ENCODE measurements at regions not wholly inside any gene's neighbourhood (a gene's known extent, or its start where the extent isn't known, plus 50 kb on each side); places are given as distances from the start of the nearest gene placed in this dataset.

GRCh38 chr6:23368557-23368956, 757.5 kb upstream of the NRSN1 start (continued):
- TF ChIP-seq ATF1 (CRISPR knock-in tag; IDR thresholded peaks at IDR 0.05) (no peak), ZNF425 (CRISPR knock-in tag; conservative IDR thresholded peaks at IDR 0.05) (no peak), ATF6 (CRISPR knock-in tag; IDR thresholded peaks at IDR 0.05) (no peak), AR (CRISPR knock-in tag; IDR thresholded peaks at IDR 0.05) (no peak)
- TF ChIP-seq, protein P1, sequence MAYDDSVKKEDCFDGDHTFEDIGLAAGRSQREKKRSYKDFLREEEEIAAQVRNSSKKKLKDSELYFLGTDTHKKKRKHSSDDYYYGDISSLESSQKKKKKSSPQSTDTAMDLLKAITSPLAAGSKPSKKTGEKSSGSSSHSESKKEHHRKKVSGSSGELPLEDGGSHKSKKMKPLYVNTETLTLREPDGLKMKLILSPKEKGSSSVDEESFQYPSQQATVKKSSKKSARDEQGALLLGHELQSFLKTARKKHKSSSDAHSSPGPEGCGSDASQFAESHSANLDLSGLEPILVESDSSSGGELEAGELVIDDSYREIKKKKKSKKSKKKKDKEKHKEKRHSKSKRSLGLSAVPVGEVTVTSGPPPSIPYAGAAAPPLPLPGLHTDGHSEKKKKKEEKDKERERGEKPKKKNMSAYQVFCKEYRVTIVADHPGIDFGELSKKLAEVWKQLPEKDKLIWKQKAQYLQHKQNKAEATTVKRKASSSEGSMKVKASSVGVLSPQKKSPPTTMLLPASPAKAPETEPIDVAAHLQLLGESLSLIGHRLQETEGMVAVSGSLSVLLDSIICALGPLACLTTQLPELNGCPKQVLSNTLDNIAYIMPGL (CRISPR knock-in tag; IDR thresholded peaks at IDR 0.05): no peak

- DNase-seq (ENCODE audit: low spot score) (no peak), ATAC-seq (no peak)
- no peak for TF ChIP-seq ZNF512 (CRISPR knock-in tag; IDR thresholded peaks at IDR 0.05; ENCODE audit: borderline replicate concordance)
- H3K4me1 Mint-ChIP-seq: no peaks in the 10 kb centered on the region
- no peak overlapping the region for H3K27ac Mint-ChIP-seq
- ChIA-PET CTCF (no interaction called here), POLR2A (no interaction called here)
- no peaks in the 10 kb centered on the region for H3K27me3 Mint-ChIP-seq (ENCODE audit: low read depth)
- H3K36me3 Mint-ChIP-seq: peaks cover 14% of the 10 kb centered on the region
- peaks cover 19% of the 10 kb centered on the region for H3K9me3 Mint-ChIP-seq
- H3K4me3 Mint-ChIP-seq: no peak overlapping the region
These were observed 756.0 kb upstream of the NRSN1 start for GRCh38 chr6:23370051-23370450.

GRCh38 chr6:23371132-23371915, 754.7 kb upstream of the NRSN1 start:
- ChIA-PET POLR2A (no interaction called here), CTCF (no interaction called here)
- no peaks in the 10 kb centered on the region for H3K4me1 Mint-ChIP-seq
- H3K36me3 Mint-ChIP-seq: peaks cover 7% of the 10 kb centered on the region; the same call in 1 of the 2 replicates
- H3K27me3 Mint-ChIP-seq (ENCODE audit: low read depth): no peaks in the 10 kb centered on the region
- peaks cover 12% of the 10 kb centered on the region for H3K9me3 Mint-ChIP-seq
- no peak overlapping the region for H3K4me3 Mint-ChIP-seq
- ATAC-seq: no peak
- H3K27ac Mint-ChIP-seq: no peak overlapping the region
- DNase-seq (ENCODE audit: low spot score): no peak
- TF ChIP-seq IRF2 (CRISPR knock-in tag; IDR thresholded peaks at IDR 0.05; ENCODE audit: borderline replicate concordance, low read depth): no peak
- no peak for TF ChIP-seq FOXK1 (CRISPR knock-in tag; IDR thresholded peaks at IDR 0.05)
- TF ChIP-seq ZNF219 (CRISPR knock-in tag; IDR thresholded peaks at IDR 0.05; ENCODE audit: borderline replicate concordance): no peak
- TF ChIP-seq, protein P2, sequence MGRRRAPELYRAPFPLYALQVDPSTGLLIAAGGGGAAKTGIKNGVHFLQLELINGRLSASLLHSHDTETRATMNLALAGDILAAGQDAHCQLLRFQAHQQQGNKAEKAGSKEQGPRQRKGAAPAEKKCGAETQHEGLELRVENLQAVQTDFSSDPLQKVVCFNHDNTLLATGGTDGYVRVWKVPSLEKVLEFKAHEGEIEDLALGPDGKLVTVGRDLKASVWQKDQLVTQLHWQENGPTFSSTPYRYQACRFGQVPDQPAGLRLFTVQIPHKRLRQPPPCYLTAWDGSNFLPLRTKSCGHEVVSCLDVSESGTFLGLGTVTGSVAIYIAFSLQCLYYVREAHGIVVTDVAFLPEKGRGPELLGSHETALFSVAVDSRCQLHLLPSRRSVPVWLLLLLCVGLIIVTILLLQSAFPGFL (CRISPR knock-in tag; IDR thresholded peaks at IDR 0.05; ENCODE audit: borderline replicate concordance): no peak
- TF ChIP-seq ZSCAN18 (CRISPR knock-in tag; IDR thresholded peaks at IDR 0.05): no peak
- TF ChIP-seq ZNF232 (CRISPR knock-in tag; IDR thresholded peaks at IDR 0.05): no peak
- TF ChIP-seq FOXJ3 (CRISPR knock-in tag; IDR thresholded peaks at IDR 0.05; ENCODE audit: borderline replicate concordance): no peak
- TF ChIP-seq AFF4 (CRISPR knock-in tag; IDR thresholded peaks at IDR 0.05; ENCODE audit: borderline replicate concordance): no peak
